ENCODE measurements at regions not wholly inside any gene's neighbourhood (a gene's known extent, or its start where the extent isn't known, plus 50 kb on each side); places are given as distances from the start of the nearest gene placed in this dataset.
A peak's percentile ranks its signal among the peaks of the same experiment; 100 is the strongest.

DNA sequence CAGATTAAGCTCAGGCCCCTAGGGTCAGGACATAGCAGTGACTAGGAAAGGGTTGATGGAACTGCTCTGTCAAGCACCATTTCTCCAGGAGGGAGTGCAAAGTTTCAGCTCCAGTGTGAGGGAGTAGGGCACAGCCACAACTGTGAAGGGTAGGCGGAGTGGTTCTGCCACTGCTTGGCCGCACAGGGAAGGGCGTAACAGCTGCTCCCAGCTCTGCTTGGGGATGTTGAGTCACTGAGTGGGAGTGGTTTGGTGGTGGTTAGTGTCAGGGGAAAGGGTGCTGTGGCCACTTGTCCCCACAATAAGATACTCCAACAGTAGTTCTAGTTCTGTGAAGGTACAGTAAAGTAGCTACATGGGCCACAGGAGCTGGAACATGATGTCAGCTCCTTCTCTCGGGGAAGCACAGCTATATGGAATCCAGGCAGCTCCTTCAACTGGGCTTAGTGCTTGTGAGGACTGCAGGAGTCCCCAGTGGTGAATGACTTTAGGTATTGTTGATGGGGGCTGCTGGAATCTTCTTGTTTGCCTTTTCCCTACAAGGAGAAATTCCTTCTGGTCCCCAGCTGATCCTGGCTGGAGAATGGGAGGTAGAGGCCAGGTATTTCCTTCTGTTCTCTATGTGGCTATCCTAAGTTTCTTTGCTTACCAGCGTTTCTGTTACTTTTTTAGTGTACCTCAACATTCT is 314.5 kb downstream of the SPATA31D1 start:
- Histone ChIP-seq H3F3A (ENCODE audit: low read depth) (no peaks in the 10 kb centered on the region), H3K9me3 (ENCODE audit: low read depth) (no peaks in the 10 kb centered on the region), H3K4me2 (no peak overlapping the region), H3K9ac (no peak overlapping the region), H3K27ac (no peak overlapping the region), H2AFZ (replicated peaks) (no peak overlapping the region), H4K20me1 (ENCODE audit: low read depth) (no peaks in the 10 kb centered on the region), H3K36me3 (no peaks in the 10 kb centered on the region), H3K79me2 (ENCODE audit: low read depth) (no peaks in the 10 kb centered on the region), H3K27me3 (no peaks in the 10 kb centered on the region), H3K4me1 (peaks cover 4% of the 10 kb centered on the region), H3K4me3 (no peak overlapping the region)
- no peak overlapping the region for H3K4me3 Mint-ChIP-seq
- no peak overlapping the region for H3K27ac Mint-ChIP-seq
- TF ChIP-seq EZH2phosphoT487 (IDR thresholded peaks at IDR 0.05) (no peak), EZH2 (IDR thresholded peaks at IDR 0.05) (no peak)
- TF ChIP-seq, protein P1, sequence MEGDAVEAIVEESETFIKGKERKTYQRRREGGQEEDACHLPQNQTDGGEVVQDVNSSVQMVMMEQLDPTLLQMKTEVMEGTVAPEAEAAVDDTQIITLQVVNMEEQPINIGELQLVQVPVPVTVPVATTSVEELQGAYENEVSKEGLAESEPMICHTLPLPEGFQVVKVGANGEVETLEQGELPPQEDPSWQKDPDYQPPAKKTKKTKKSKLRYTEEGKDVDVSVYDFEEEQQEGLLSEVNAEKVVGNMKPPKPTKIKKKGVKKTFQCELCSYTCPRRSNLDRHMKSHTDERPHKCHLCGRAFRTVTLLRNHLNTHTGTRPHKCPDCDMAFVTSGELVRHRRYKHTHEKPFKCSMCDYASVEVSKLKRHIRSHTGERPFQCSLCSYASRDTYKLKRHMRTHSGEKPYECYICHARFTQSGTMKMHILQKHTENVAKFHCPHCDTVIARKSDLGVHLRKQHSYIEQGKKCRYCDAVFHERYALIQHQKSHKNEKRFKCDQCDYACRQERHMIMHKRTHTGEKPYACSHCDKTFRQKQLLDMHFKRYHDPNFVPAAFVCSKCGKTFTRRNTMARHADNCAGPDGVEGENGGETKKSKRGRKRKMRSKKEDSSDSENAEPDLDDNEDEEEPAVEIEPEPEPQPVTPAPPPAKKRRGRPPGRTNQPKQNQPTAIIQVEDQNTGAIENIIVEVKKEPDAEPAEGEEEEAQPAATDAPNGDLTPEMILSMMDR (IDR thresholded peaks at IDR 0.05): no peak
- DNase-seq (ENCODE audit: low spot score): no peak
- H3K9me3 Mint-ChIP-seq: peaks cover 2% of the 10 kb centered on the region
- H3K36me3 Mint-ChIP-seq: no peaks in the 10 kb centered on the region
- no peaks in the 10 kb centered on the region for H3K27me3 Mint-ChIP-seq (ENCODE audit: insufficient read depth, low read depth)
- no peaks in the 10 kb centered on the region for H3K4me1 Mint-ChIP-seq

DNA sequence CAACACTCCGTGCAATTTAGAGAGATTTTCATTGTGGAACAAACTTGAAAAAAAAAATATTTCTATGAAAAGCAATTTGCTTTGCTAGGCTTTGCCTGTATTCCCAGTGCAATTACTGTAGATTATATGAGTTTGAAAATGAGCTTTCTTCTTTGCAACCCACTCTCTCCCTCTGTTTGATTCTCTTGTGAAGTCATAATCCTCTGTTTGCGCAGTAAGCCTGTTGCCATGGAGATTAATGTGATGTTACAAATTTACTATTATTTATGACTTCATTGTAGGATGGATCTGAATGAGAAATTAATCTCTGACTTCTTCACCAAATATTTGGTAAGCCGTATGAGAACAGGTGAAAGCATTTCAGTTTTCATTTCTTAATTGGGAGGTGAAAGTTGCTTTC is 320.3 kb downstream of the SPATA31D1 start:
- no peaks in the 10 kb centered on the region for H3K27me3 ChIP-seq
- peaks cover 13% of the 10 kb centered on the region for H3K4me1 ChIP-seq
- no peaks in the 10 kb centered on the region for H3K79me2 ChIP-seq (ENCODE audit: low read depth)
- peaks cover 9% of the 10 kb centered on the region for H3K4me1 Mint-ChIP-seq
- H3K36me3 ChIP-seq: no peaks in the 10 kb centered on the region
- H4K20me1 ChIP-seq (ENCODE audit: low read depth): no peaks in the 10 kb centered on the region
- no peak overlapping the region for H3K4me3 Mint-ChIP-seq
- no peak for DNase-seq (ENCODE audit: low spot score)
- H3K27ac Mint-ChIP-seq: no peak overlapping the region
- no peaks in the 10 kb centered on the region for H3K9me3 Mint-ChIP-seq
- H3K9ac ChIP-seq: no peak overlapping the region
- H3F3A ChIP-seq (ENCODE audit: low read depth): no peaks in the 10 kb centered on the region
- H3K9me3 ChIP-seq (ENCODE audit: low read depth): no peaks in the 10 kb centered on the region
- peak overlapping the region; percentile 41 for H3K4me2 ChIP-seq
- H3K27ac ChIP-seq: no peak overlapping the region
- no peak overlapping the region for H3K4me3 ChIP-seq
- H3K36me3 Mint-ChIP-seq: no peaks in the 10 kb centered on the region
- no peak overlapping the region for H2AFZ ChIP-seq (replicated peaks)
- TF ChIP-seq EZH2 (IDR thresholded peaks at IDR 0.05) (no peak), EZH2phosphoT487 (IDR thresholded peaks at IDR 0.05) (no peak)
- TF ChIP-seq, protein P1 (IDR thresholded peaks at IDR 0.05): no peak
- no peaks in the 10 kb centered on the region for H3K27me3 Mint-ChIP-seq (ENCODE audit: insufficient read depth, low read depth)

DNA sequence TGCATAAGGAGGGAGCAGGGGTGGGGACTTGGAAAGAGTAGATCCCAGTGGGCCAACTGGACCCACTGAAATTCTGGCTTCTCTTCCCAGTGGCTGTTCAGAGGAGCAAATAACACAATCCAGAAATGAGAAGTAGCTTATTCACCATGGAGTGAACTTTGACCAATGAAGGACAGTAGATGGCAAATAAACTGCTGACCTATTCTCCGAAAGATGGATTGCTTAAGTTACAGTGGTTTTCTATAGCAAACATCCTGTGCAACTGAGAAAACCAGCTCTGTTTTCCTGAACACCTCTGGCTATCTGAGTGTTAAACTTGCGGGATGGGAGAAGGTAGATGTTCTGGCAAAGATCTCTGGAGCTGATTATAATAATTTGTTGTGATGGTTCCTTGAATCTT is 325.1 kb downstream of the SPATA31D1 start:
- Mint-ChIP-seq H3K36me3 (no peaks in the 10 kb centered on the region), H3K4me1 (peaks cover 3% of the 10 kb centered on the region), H3K27me3 (ENCODE audit: insufficient read depth, low read depth) (no peaks in the 10 kb centered on the region), H3K27ac (no peak overlapping the region), H3K4me3 (no peak overlapping the region), H3K9me3 (no peaks in the 10 kb centered on the region)
- TF ChIP-seq EZH2phosphoT487 (IDR thresholded peaks at IDR 0.05): no peak
- TF ChIP-seq, protein P1 (IDR thresholded peaks at IDR 0.05): no peak
- TF ChIP-seq EZH2 (IDR thresholded peaks at IDR 0.05): no peak
- H3K27me3 ChIP-seq: no peaks in the 10 kb centered on the region
- no peak overlapping the region for H3K27ac ChIP-seq
- no peak overlapping the region for H2AFZ ChIP-seq (replicated peaks)
- H3K9me3 ChIP-seq (ENCODE audit: low read depth): no peaks in the 10 kb centered on the region
- H3F3A ChIP-seq (ENCODE audit: low read depth): no peaks in the 10 kb centered on the region
- no peak overlapping the region for H3K4me2 ChIP-seq
- no peak overlapping the region for H3K4me3 ChIP-seq
- no peak for DNase-seq (ENCODE audit: low spot score)
- peaks cover 4% of the 10 kb centered on the region for H3K4me1 ChIP-seq
- H3K9ac ChIP-seq: no peak overlapping the region
- H3K36me3 ChIP-seq: no peaks in the 10 kb centered on the region
- no peaks in the 10 kb centered on the region for H4K20me1 ChIP-seq (ENCODE audit: low read depth)
- no peaks in the 10 kb centered on the region for H3K79me2 ChIP-seq (ENCODE audit: low read depth)
